ENCODE measurements at regions not wholly inside any gene's neighbourhood (a gene's known extent, or its start where the extent isn't known, plus 50 kb on each side); places are given as distances from the start of the nearest gene placed in this dataset.

- TF ChIP-seq POLR2A (IDR thresholded peaks at IDR 0.05; ENCODE audit: low read length) = no peak
- no peak for TF ChIP-seq GATA1 (IDR thresholded peaks at IDR 0.05; ENCODE audit: low read depth, low read length)
These were observed 84.7 kb upstream of the CPNE4 start for GRCh38 chr3:132119531-132119930.
